Neuron (in vitro differentiated cells): ENCODE measurements at regions not wholly inside any gene's neighbourhood (a gene's known extent, or its start where the extent isn't known, plus 50 kb on each side); places are given as distances from the start of the nearest gene placed in this dataset.

Source experiments
- H2AFZ ChIP-seq: one replicate; pipeline ENCODE4 v1.6.1; 2013; ENCODE audit warnings: low read depth, mild to moderate bottlenecking, inconsistent platforms, low read length, moderate library complexity
- H3K27me3 ChIP-seq: one replicate; pipeline ENCODE4 v1.6.1; 2013; ENCODE audit warnings: low read length; ENCODE audit not compliant: insufficient read depth
- H3K36me3 ChIP-seq: one replicate; pipeline ENCODE4 v1.6.1; 2013; ENCODE audit warnings: low read length; ENCODE audit not compliant: insufficient read depth
- H3K4me1 ChIP-seq: one replicate; pipeline ENCODE4 v1.6.1; 2013; ENCODE audit warnings: low read length; ENCODE audit not compliant: insufficient read depth
- H3K4me3 ChIP-seq: 2 replicates; pipeline ENCODE4 v1.5.1; 2013; ENCODE audit warnings: mild to moderate bottlenecking, low read length, moderate library complexity
- H3K9me3 ChIP-seq: one replicate; pipeline ENCODE4 v1.6.1; 2013; ENCODE audit warnings: low read length

DNA sequence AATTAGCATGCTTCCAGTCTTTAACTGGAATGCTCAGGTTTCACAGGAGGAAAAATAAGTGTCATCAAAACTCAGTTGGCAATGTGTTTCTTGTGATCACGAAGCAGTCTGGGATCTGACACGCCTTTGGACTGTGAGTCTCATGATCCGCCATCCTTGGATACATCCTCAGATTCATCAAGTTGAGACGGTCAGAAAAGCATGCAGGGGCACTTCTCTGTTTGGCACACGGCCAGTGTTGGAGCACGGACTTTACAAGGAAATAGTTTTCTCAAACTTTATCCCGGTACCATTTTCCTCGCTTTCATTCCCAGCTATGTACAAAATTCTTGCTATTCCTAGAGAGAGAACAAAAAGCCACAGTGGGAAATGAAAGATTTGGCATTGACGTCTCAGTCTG, 88.4 kb upstream of the PARP11 start:
- no peak overlapping the region for H2AFZ ChIP-seq
- peaks cover 2% of the 10 kb centered on the region for H3K9me3 ChIP-seq
- no peak overlapping the region for H3K4me3 ChIP-seq

DNA sequence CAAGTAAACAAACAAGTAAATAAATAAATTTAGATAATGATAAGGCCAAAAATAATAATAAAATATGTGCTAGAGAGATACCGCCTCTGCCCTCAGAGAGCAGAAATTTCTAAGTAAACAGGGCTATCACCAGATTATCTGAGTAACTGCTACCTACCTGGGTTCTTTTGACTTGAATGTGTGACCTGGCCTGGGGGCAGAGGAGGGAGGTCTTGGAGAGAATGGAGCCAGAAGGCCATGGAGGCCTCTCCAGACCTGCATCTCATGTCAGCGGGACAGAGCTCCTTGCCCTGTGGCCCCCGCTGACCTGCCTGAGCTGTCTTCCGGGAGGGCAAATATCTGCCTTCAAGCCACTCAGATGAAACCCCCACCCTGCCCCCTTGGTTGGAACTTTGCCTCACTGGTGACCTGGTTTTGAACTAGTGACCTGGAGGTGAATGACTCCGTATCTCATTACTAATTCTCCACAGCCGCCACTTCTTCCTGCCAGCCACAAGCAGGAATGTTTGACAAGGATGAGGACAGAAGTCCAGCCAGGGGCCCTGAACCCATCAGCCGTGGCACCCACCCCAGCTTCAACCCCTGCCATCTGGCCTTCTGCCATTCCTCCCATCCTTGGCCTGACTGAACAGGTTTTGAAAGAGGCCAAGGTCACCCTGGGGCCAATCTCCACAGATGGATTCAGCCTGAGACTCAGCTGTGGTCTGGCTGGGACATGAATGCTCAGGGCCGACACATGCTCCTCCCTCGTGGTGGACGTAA, 86.8 kb upstream of the PARP11 start:
- no peaks in the 10 kb centered on the region for H3K36me3 ChIP-seq
- H2AFZ ChIP-seq = no peak overlapping the region
- no peaks in the 10 kb centered on the region for H3K27me3 ChIP-seq
- peaks cover 2% of the 10 kb centered on the region for H3K9me3 ChIP-seq
- no peak overlapping the region for H3K4me3 ChIP-seq
- peaks cover 4% of the 10 kb centered on the region for H3K4me1 ChIP-seq

More for the DNA sequence above, 88.4 kb upstream of the PARP11 start:
- Histone ChIP-seq H3K27me3 (no peaks in the 10 kb centered on the region), H3K4me1 (peaks cover 4% of the 10 kb centered on the region), H3K36me3 (no peaks in the 10 kb centered on the region)

DNA sequence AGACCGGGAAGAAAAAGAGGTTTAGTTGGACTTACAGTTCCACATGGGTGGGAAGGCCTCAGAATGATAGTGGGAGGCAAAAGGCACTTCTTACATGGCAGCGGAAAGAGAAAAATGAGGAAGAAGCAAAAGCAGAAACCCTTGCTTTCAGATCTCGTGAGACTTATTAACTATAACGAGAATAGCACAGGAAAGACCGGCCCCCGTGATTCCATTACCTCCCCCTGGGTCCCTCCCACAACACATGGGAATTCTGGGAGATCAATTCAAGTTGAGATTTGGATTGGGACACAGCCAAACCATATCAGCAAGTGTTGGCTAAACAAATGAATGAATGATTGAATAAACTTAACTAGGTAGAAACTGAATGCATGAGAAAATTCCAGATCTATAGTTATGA, 85.3 kb upstream of the PARP11 start:
- no peaks in the 10 kb centered on the region for H3K27me3 ChIP-seq
- H3K36me3 ChIP-seq = no peaks in the 10 kb centered on the region
- H3K9me3 ChIP-seq = peaks cover 2% of the 10 kb centered on the region
- no peak overlapping the region for H3K4me3 ChIP-seq
- H2AFZ ChIP-seq = no peak overlapping the region
- H3K4me1 ChIP-seq = peaks cover 4% of the 10 kb centered on the region

DNA sequence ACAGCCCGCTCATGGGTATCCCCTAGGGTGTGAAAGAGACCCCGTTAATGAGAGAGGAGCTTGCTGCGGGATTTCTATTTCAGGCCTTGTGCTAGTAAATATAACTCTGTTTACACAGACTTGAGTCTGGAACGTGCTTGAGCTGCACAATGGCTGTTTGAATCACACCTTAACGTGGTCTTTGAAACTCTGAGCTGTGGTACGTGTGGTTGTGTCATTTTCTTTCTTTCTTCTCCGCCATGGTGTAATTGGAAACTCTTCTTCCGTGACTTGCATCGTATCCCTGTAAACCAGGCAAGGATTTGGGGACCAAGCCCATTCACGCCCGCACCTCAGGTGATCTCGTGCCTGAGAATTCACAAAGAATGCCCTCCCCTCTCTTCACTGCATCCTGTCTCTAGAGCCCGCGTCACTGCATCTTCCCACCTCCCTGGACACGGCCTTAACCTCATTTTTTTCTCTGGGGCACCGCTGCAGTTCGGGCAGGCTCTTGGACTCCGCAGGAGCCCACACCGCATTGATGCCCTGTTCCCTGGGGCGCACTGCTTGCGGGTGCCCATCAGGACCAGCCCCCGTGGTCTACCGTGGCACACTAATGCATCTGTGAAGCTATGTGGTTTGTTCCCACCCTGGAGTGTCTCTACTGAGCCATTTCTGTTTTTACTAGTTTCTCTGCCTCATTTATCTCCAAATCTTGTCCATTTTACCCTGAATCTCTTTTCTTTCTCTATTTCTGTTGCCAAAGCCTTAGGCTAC, 78.4 kb upstream of the PARP11 start:
- Histone ChIP-seq H3K27me3 (no peaks in the 10 kb centered on the region), H3K9me3 (no peaks in the 10 kb centered on the region), H2AFZ (no peak overlapping the region), H3K36me3 (no peaks in the 10 kb centered on the region), H3K4me3 (no peak overlapping the region), H3K4me1 (no peaks in the 10 kb centered on the region)

DNA sequence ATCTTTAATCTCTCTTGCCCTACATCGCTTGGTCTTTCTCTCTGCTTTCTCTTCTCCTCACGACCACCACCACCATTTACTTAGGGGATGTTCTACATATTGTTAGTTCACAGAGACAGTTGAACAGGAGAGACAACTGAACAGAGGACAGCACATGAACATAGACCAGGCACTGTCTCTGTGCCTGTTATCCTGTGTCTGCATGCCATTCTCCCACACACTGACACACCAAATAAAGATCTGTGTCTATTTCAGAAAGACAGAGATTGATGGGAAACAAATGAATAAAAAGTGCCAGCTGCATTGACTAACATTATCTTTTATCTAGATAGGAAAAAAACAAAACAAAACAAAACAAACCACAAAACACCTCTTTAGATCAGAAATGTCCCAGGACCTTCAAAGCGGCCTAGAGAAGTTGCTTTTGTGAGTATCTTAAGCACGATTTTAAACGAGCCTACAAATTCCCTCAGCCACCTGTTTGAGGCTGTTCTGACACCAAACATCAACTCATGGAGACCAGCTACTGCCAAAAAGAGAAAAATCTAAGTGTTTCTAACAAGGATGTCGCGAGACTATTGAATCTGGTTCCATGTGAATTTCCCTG, 77.6 kb upstream of the PARP11 start:
- Histone ChIP-seq H3K4me3 (no peak overlapping the region), H2AFZ (no peak overlapping the region), H3K27me3 (no peaks in the 10 kb centered on the region), H3K9me3 (no peaks in the 10 kb centered on the region), H3K4me1 (no peaks in the 10 kb centered on the region), H3K36me3 (no peaks in the 10 kb centered on the region)

DNA sequence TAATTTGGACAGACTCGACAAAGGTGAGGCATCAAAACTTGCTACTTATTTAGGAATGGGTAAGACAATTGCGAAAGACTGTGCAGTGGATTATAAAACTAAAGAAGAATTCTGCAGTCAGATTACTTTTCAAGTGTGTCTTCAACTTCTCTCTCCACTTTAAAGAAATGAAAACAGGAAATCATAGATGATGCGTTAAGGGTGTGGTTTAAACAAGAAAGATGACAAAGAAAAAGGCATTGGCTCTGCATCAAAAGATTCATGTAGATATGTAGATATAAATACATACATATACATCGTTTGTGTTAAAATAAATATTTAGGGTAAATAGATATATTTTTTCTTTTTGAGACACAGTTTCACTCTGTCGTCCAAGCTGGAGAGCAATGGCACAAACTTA, 74.6 kb upstream of the PARP11 start:
- Histone ChIP-seq H2AFZ (no peak overlapping the region), H3K27me3 (no peaks in the 10 kb centered on the region), H3K4me3 (no peak overlapping the region), H3K9me3 (no peaks in the 10 kb centered on the region), H3K4me1 (peaks cover 21% of the 10 kb centered on the region), H3K36me3 (no peaks in the 10 kb centered on the region)

DNA sequence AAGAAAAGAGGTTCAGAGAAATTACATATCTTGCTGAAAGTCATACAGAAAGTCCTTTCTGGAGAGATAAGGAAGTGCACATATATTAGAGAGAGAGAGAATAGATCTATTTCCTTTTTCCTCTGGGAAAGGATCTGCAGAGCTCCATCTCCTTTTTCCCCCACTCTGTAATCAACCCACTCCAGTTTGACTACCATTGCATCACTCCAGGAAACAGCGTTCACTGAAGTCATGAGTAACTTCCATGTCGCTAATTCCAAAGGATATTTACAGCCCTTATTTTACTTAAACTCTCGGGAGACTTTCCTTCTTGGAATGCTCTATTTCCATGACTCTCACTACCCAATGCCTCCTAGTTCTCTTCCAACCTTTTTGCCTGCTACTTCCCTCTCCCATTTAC, 72.5 kb upstream of the PARP11 start:
- H3K4me3 ChIP-seq = no peak overlapping the region
- no peaks in the 10 kb centered on the region for H3K27me3 ChIP-seq
- peaks cover 21% of the 10 kb centered on the region for H3K4me1 ChIP-seq
- H3K9me3 ChIP-seq = no peaks in the 10 kb centered on the region
- no peaks in the 10 kb centered on the region for H3K36me3 ChIP-seq
- H2AFZ ChIP-seq = no peak overlapping the region

DNA sequence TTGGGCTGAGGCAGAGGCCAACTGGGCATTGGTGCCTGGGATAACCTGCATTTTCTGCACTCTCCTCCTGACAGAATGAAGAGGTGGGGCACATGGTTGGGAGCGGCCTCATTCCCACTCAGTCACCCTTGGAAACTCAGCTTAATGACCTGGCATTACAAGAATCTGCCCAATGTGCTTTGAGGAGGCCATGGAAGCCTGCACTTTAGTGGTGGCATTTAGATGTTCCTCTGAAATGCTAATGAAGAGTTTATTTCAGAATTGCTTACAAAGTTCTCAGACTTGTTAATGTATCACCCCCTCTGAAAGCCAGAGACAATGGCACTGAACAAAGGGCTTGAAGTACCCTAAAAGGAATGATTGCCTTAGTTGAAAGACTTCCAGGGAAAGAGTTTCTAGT, 71.4 kb upstream of the PARP11 start:
- no peaks in the 10 kb centered on the region for H3K9me3 ChIP-seq

DNA sequence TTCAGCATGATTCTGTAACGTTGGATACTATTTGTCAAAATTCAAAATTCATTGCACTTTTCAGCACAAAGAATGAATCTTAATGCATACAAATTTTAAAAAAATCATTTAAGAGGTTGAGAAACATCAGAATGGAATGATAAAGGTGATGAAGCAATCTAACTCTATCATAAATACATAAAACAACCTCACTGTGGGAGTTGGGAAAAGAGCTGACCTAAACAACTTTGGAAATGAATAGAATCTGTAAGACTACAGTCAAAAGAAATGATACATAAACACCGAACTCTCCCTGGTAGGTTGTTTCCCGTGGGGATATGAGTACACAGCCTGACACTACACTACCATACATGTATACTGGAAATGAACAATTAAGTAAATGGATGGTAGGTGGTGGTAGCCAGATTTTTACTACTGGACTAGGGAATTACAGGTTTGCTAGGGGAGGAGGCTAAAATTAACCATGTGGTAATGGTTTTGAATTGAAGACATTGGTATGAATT, 64.9 kb upstream of the PARP11 start:
- no peaks in the 10 kb centered on the region for H3K36me3 ChIP-seq
- H3K9me3 ChIP-seq = no peaks in the 10 kb centered on the region
- H3K4me1 ChIP-seq = no peaks in the 10 kb centered on the region
- H3K27me3 ChIP-seq = no peaks in the 10 kb centered on the region
- H2AFZ ChIP-seq = no peak overlapping the region
- no peak overlapping the region for H3K4me3 ChIP-seq

More for the DNA sequence above, 71.4 kb upstream of the PARP11 start:
- Histone ChIP-seq H3K27me3 (no peaks in the 10 kb centered on the region), H3K36me3 (no peaks in the 10 kb centered on the region), H3K4me1 (peaks cover 21% of the 10 kb centered on the region), H2AFZ (no peak overlapping the region), H3K4me3 (no peak overlapping the region)

DNA sequence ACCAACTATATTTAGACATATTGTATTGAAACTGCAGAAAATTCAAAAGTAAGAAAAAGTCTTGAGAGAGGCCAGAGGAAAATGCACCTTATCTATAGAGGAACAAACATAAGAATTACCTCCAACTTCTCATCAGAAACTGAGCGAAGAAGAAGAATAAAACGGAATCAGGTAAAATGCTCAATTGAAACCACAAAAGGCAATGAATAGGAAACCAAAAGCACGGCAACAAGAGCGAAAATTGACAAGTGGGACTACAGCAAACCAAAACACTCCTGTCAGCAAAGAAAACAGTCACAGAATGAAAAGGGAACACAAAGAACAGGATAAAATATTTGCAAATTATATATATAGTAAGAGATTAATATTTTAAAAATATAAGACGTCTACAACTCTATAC, 61.9 kb upstream of the PARP11 start:
- Histone ChIP-seq H3K9me3 (no peaks in the 10 kb centered on the region), H2AFZ (no peak overlapping the region), H3K4me3 (no peak overlapping the region), H3K27me3 (no peaks in the 10 kb centered on the region), H3K36me3 (no peaks in the 10 kb centered on the region), H3K4me1 (peaks cover 22% of the 10 kb centered on the region)

DNA sequence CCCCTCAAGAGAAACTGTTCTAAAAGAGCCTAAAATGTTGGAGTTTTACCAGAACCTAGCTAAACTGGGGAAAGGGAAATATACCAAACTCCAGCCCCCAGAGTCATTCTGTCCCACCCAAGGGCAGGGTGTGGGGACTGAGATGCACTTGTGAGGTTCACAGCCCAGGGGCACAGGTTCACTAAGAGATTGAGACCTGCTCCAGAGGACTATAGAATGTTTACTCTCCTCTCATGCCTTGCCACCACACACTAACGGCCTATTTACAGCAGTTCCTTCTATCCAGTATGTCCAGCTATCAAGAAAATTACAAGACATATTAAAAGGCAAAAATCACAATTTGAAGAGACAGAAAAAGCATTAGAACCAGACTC, 60.6 kb upstream of the PARP11 start:
- Histone ChIP-seq H2AFZ (no peak overlapping the region), H3K4me3 (no peak overlapping the region), H3K36me3 (no peaks in the 10 kb centered on the region), H3K4me1 (peaks cover 35% of the 10 kb centered on the region), H3K9me3 (no peaks in the 10 kb centered on the region), H3K27me3 (no peaks in the 10 kb centered on the region)

DNA sequence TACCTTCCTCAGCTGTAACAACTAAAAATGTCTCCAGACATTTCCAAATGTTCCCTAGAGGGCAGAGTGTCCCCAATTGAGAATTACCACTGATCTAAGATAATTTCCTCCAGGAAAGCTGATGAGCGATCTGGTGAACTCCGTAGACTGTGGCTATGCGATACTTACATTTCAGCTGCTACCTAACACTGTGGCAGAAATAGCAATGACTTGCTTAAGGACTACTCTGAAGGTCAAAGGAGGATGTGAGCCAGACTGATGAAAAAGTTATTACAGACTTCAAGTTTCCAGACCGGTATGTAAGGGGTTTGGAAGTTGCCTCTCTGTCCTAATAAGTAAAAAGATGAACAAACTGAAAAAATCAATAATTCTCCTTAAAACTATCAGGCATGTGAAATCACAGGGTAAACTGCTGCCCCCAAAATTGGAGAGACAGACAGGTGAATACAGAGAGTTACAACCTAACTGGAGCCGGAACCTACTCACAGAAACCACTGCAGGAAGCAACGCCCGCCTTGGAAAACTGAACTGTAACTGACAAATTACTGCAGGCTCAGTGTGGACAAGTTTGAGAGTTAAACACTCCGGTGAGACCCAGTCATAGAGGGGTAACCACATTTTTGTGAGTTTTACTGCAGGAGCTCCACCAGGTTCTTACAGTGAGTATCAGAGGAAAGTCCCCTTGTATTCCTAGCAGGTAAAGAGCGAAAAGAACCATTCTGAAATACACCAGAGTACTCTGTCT, 60.0 kb upstream of the PARP11 start:
- H3K4me3 ChIP-seq = no peak overlapping the region
- peaks cover 41% of the 10 kb centered on the region for H3K4me1 ChIP-seq
- H3K27me3 ChIP-seq = no peaks in the 10 kb centered on the region
- H3K36me3 ChIP-seq = no peaks in the 10 kb centered on the region
- no peaks in the 10 kb centered on the region for H3K9me3 ChIP-seq
- H2AFZ ChIP-seq = no peak overlapping the region

DNA sequence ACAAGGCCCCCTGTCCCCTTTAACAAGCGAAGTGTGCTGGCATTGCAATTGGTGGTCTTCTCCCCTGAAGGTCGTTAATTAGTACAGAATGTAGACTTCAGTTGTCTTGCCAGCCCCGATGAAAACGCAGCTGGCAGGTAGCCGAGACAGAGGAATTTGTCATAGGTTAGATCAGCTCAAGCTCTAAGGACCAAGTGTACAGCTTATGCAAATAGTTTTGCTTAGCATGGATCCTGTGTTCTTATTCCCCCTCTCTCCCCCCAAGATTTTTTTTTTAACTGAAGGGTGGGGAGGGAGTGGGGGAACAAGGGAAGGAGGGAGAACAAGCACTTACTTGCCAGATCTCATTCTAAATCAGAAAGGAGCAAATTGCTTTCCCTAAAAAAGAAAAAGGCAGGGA, 58.6 kb upstream of the PARP11 start:
- H2AFZ ChIP-seq = no peak overlapping the region
- H3K27me3 ChIP-seq = no peaks in the 10 kb centered on the region
- no peak overlapping the region for H3K4me3 ChIP-seq
- H3K36me3 ChIP-seq = no peaks in the 10 kb centered on the region
- H3K9me3 ChIP-seq = no peaks in the 10 kb centered on the region
- peaks cover 45% of the 10 kb centered on the region for H3K4me1 ChIP-seq
